Naive thymus-derived CD4-positive, alpha-beta T cell (primary cell): ENCODE measurements at regions not wholly inside any gene's neighbourhood (a gene's known extent, or its start where the extent isn't known, plus 50 kb on each side); places are given as distances from the start of the nearest gene placed in this dataset.

ENCODE experiments used
- ATAC-seq: fragments of 150-1000 bp; cut with Tn5 transposase; 2 replicates; pipeline ENCODE4 v1.10.0; 2021; ENCODE audit warnings: mild to moderate bottlenecking, moderate library complexity
- CTCF ChIA-PET: fragments of 350-600 bp; sonication (Branson Sonifier 250); formaldehyde crosslinking; loops from one replicate; lab custom pipeline; 2021; ENCODE audit warnings: antibody characterized with exemption; lab: Charles Lee
- POLR2A ChIA-PET: fragments of 350-600 bp; sonication (Branson Sonifier 250); formaldehyde crosslinking; loops from one replicate; lab custom pipeline; 2021; ENCODE audit warnings: antibody characterized with exemption, inconsistent platforms; lab: Charles Lee
- DNase-seq, 9 donors: peaks; one replicate each; pipeline versions ENCODE4 v3.0.0 to v3.0.0-alpha.2; 2020 to 2022; ENCODE audit warnings: mixed read lengths in 1 of 9
- H3K27ac ChIP-seq: one replicate; pipeline ENCODE4 v1.7.0; 2013; ENCODE audit warnings: mild to moderate bottlenecking, low read depth, low read length, moderate library complexity
- H3K27me3 ChIP-seq, 2 donors: one replicate each; pipeline ENCODE4 v1.7.0; 2013; ENCODE audit warnings: low read length in 2 of 2, mild to moderate bottlenecking in 2 of 2, moderate library complexity in 2 of 2; ENCODE audit not compliant: control insufficient read depth in 2 of 2, insufficient read depth in 2 of 2
- H3K36me3 ChIP-seq, 3 experiments: 1 replicate in 2 of 3; 2 replicates in 1 of 3; pipeline ENCODE4 v1.7.0; 2013; ENCODE audit warnings: low read length in 3 of 3, mild to moderate bottlenecking in 3 of 3, moderate library complexity in 1 of 3; ENCODE audit not compliant: insufficient read depth in 3 of 3, control insufficient read depth in 2 of 3
- H3K4me1 ChIP-seq, 2 donors: one replicate each; pipeline ENCODE4 v1.7.0; 2013; ENCODE audit warnings: low read length in 2 of 2, mild to moderate bottlenecking in 2 of 2, moderate library complexity in 1 of 2; ENCODE audit not compliant: control insufficient read depth in 2 of 2, insufficient read depth in 2 of 2
- H3K4me3 ChIP-seq: 2 replicates; pipeline ENCODE4 v1.7.0; 2013; ENCODE audit warnings: mild to moderate bottlenecking, low read length
- H3K9me3 ChIP-seq, 3 experiments: 1 replicate in 2 of 3; 2 replicates in 1 of 3; pipeline ENCODE4 v1.7.0; 2013; ENCODE audit warnings: low read length in 3 of 3; ENCODE audit not compliant: control insufficient read depth in 2 of 3
- H3K27ac Mint-ChIP-seq, 9 donors: one replicate each; pipeline ENCODE4 v1.8.0; 2020 to 2022; ENCODE audit warnings: mixed read lengths in 9 of 9, mild to moderate bottlenecking in 8 of 9, moderate library complexity in 5 of 9, inconsistent platforms in 2 of 9
- H3K27me3 Mint-ChIP-seq, 5 donors: one replicate each; pipeline ENCODE4 v1.8.0; 2021 to 2022; ENCODE audit warnings: mixed read lengths in 5 of 5, mild to moderate bottlenecking in 1 of 5
- H3K36me3 Mint-ChIP-seq, 5 donors: one replicate each; pipeline ENCODE4 v1.8.0; 2020 to 2022; ENCODE audit warnings: mixed read lengths in 5 of 5, mild to moderate bottlenecking in 3 of 5, inconsistent platforms in 1 of 5
- H3K4me1 Mint-ChIP-seq, 7 donors: one replicate each; pipeline ENCODE4 v1.8.0; 2020 to 2022; ENCODE audit warnings: mixed read lengths in 7 of 7, mild to moderate bottlenecking in 3 of 7, inconsistent platforms in 1 of 7
- H3K4me3 Mint-ChIP-seq, 10 donors: one replicate each; pipeline ENCODE4 v1.8.0; 2020 to 2022; ENCODE audit warnings: mild to moderate bottlenecking in 10 of 10, mixed read lengths in 10 of 10, moderate library complexity in 6 of 10, inconsistent platforms in 2 of 10
- H3K9me3 Mint-ChIP-seq, 11 donors: one replicate each; pipeline ENCODE4 v1.8.0; 2020 to 2022; ENCODE audit warnings: mixed read lengths in 11 of 11, mild to moderate bottlenecking in 4 of 11, inconsistent platforms in 1 of 11, moderate library complexity in 1 of 11
- intact Hi-C, 2 donors: fragments of 100-400 bp; cut with micrococcal nuclease; formaldehyde crosslinking; loops; one replicate each; pipeline ENCODE4 v1.15.1; 2023

GRCh38 chr5:158064334-158065123 is 205.6 kb upstream of the CLINT1 start:
- no peaks in the 10 kb centered on the region for H3K9me3 ChIP-seq
- H3K27ac Mint-ChIP-seq, result no peak overlapping the region
- POLR2A ChIA-PET, result no interaction called here

GRCh38 chr5:158063052-158063451 is 204.1 kb upstream of the CLINT1 start:
- Histone ChIP-seq H3K27me3 (no peaks in the 10 kb centered on the region), H3K4me3 (no peak overlapping the region), H3K27ac (no peak overlapping the region), H3K36me3 (no peaks in the 10 kb centered on the region), H3K4me1 (no peaks in the 10 kb centered on the region), H3K9me3 (no peaks in the 10 kb centered on the region)
- H3K4me1 Mint-ChIP-seq, result no peaks in the 10 kb centered on the region
- peaks cover 0 to 3% (median 0%) of the 10 kb centered on the region in 5 donors for H3K36me3 Mint-ChIP-seq
- DNase-seq, result no peak
- H3K9me3 Mint-ChIP-seq, result no peaks in the 10 kb centered on the region
- ATAC-seq, result no peak
- CTCF ChIA-PET, result no interaction called here
- intact Hi-C loops, result no loop called here
- peaks cover 13 to 26% (median 17%) of the 10 kb centered on the region in 5 donors for H3K27me3 Mint-ChIP-seq
- H3K4me3 Mint-ChIP-seq, result no peak overlapping the region
- POLR2A ChIA-PET, result no interaction called here
- no peak overlapping the region for H3K27ac Mint-ChIP-seq

More at GRCh38 chr5:158064334-158065123, 205.6 kb upstream of the CLINT1 start:
- no peak overlapping the region for H3K27ac ChIP-seq
- peaks cover 0 to 3% (median 0%) of the 10 kb centered on the region in 5 donors for H3K36me3 Mint-ChIP-seq
- CTCF ChIA-PET, result interaction anchor here (0.5 kb wide), 1 partner anchor 10 kb away, joined by 5 read pairs; no protein-coding TSS in a partner anchor
- intact Hi-C loops, result no loop called here
- H3K4me3 ChIP-seq, result no peak overlapping the region
- H3K4me1 ChIP-seq, result no peaks in the 10 kb centered on the region
- H3K4me1 Mint-ChIP-seq, result no peaks in the 10 kb centered on the region
- no peak for ATAC-seq
- no peaks in the 10 kb centered on the region for H3K36me3 ChIP-seq
- peaks cover 3 to 17% (median 12%) of the 10 kb centered on the region in 5 donors for H3K27me3 Mint-ChIP-seq
- no peaks in the 10 kb centered on the region for H3K9me3 Mint-ChIP-seq
- DNase-seq, result no peak
- H3K27me3 ChIP-seq, result no peaks in the 10 kb centered on the region
- H3K4me3 Mint-ChIP-seq, result no peak overlapping the region

- intact Hi-C loops, result no loop called here
- Histone ChIP-seq H3K9me3 (no peaks in the 10 kb centered on the region), H3K27me3 (peaks cover 0 to 2% of the 10 kb centered on the region in 2 donors), H3K4me1 (no peaks in the 10 kb centered on the region), H3K4me3 (no peak overlapping the region), H3K27ac (no peak overlapping the region), H3K36me3 (no peaks in the 10 kb centered on the region)
- no peaks in the 10 kb centered on the region for H3K9me3 Mint-ChIP-seq
- CTCF ChIA-PET, result no interaction called here
- no peaks in the 10 kb centered on the region for H3K4me1 Mint-ChIP-seq
- DNase-seq, result no peak
- no peak for ATAC-seq
- peaks cover 14 to 35% (median 27%) of the 10 kb centered on the region in 5 donors for H3K27me3 Mint-ChIP-seq
- H3K36me3 Mint-ChIP-seq, result peaks cover 0 to 2% (median 0%) of the 10 kb centered on the region in 5 donors
- POLR2A ChIA-PET, result no interaction called here
- H3K4me3 Mint-ChIP-seq, result no peak overlapping the region
- no peak overlapping the region for H3K27ac Mint-ChIP-seq
Observed at GRCh38 chr5:158061451-158061850, 202.5 kb upstream of the CLINT1 start.

- no peak overlapping the region for H3K27ac ChIP-seq
- H3K36me3 Mint-ChIP-seq, result no peaks in the 10 kb centered on the region
- H3K36me3 ChIP-seq, result no peaks in the 10 kb centered on the region
- H3K4me3 ChIP-seq, result no peak overlapping the region
- peaks cover 0 to 2% of the 10 kb centered on the region in 2 donors for H3K27me3 ChIP-seq
- H3K27ac Mint-ChIP-seq, result no peak overlapping the region
- H3K4me1 Mint-ChIP-seq, result no peaks in the 10 kb centered on the region
- H3K4me1 ChIP-seq, result no peaks in the 10 kb centered on the region
- no peak overlapping the region for H3K4me3 Mint-ChIP-seq
- intact Hi-C loops, result no loop called here
- H3K27me3 Mint-ChIP-seq, result peaks cover 14 to 37% (median 28%) of the 10 kb centered on the region in 5 donors
- no peaks in the 10 kb centered on the region for H3K9me3 ChIP-seq
- DNase-seq (no peak), ATAC-seq (no peak)
- no peaks in the 10 kb centered on the region for H3K9me3 Mint-ChIP-seq
- ChIA-PET CTCF (no interaction called here), POLR2A (no interaction called here)
Observed at GRCh38 chr5:158060212-158060611, 201.3 kb upstream of the CLINT1 start.

GRCh38 chr5:158058208-158059120 is 199.5 kb upstream of the CLINT1 start:
- Mint-ChIP-seq H3K4me3 (no peak overlapping the region), H3K9me3 (no peaks in the 10 kb centered on the region), H3K27me3 (peaks cover 14 to 44% (median 35%) of the 10 kb centered on the region in 5 donors), H3K36me3 (no peaks in the 10 kb centered on the region), H3K27ac (no peak overlapping the region), H3K4me1 (no peaks in the 10 kb centered on the region)
- ATAC-seq (no peak), DNase-seq (no peak)
- Histone ChIP-seq H3K27me3 (peaks cover 0 to 2% of the 10 kb centered on the region in 2 donors), H3K27ac (no peak overlapping the region), H3K9me3 (no peaks in the 10 kb centered on the region), H3K36me3 (no peaks in the 10 kb centered on the region), H3K4me3 (no peak overlapping the region), H3K4me1 (no peaks in the 10 kb centered on the region)
- intact Hi-C loops, result no loop called here
- CTCF ChIA-PET, result no interaction called here
- POLR2A ChIA-PET, result interaction anchor here (0.5 kb wide), 1 partner anchor 10 kb away, joined by 3 read pairs; no protein-coding TSS in a partner anchor

- intact Hi-C loops, result no loop called here
- H3K4me1 ChIP-seq, result no peaks in the 10 kb centered on the region
- Mint-ChIP-seq H3K27me3 (peaks cover 13 to 44% (median 35%) of the 10 kb centered on the region in 5 donors), H3K36me3 (no peaks in the 10 kb centered on the region), H3K27ac (no peak overlapping the region), H3K4me1 (no peaks in the 10 kb centered on the region), H3K9me3 (no peaks in the 10 kb centered on the region), H3K4me3 (no peak overlapping the region)
- H3K4me3 ChIP-seq, result no peak overlapping the region
- no peak for ATAC-seq
- no peak overlapping the region for H3K27ac ChIP-seq
- ChIA-PET CTCF (no interaction called here), POLR2A (no interaction called here)
- no peaks in the 10 kb centered on the region for H3K36me3 ChIP-seq
- peaks cover 0 to 2% of the 10 kb centered on the region in 2 donors for H3K27me3 ChIP-seq
- no peak for DNase-seq
- H3K9me3 ChIP-seq, result no peaks in the 10 kb centered on the region
Observed at GRCh38 chr5:158056130-158056825, 197.3 kb upstream of the CLINT1 start.
